ENCODE measurements at regions not wholly inside any gene's neighbourhood (a gene's known extent, or its start where the extent isn't known, plus 50 kb on each side); places are given as distances from the start of the nearest gene placed in this dataset.
"Not testable (repeated sequence)": the region's sequence is repeated elsewhere in the genome, so short reads cannot be mapped to it uniquely, and the experiment has no call there.

- H3K36me3 Mint-ChIP-seq (ENCODE audit: low read depth), result no peaks in the 10 kb centered on the region
- peaks cover 2% of the 10 kb centered on the region for H3K27me3 Mint-ChIP-seq (ENCODE audit: insufficient read depth)
- intact Hi-C loops (cut with micrococcal nuclease), result no loop called here
- no peak for DNase-seq (ENCODE audit: low spot score)
- H3K9me3 Mint-ChIP-seq, result no peaks in the 10 kb centered on the region
- H3K27ac Mint-ChIP-seq, result no peak overlapping the region
- no peak overlapping the region for H3K4me3 Mint-ChIP-seq
- H3K4me1 Mint-ChIP-seq (ENCODE audit: low read depth), result no peaks in the 10 kb centered on the region
Observed at GRCh38 chr5:101018299-101018698, 115.2 kb upstream of the ST8SIA4 start.

DNA sequence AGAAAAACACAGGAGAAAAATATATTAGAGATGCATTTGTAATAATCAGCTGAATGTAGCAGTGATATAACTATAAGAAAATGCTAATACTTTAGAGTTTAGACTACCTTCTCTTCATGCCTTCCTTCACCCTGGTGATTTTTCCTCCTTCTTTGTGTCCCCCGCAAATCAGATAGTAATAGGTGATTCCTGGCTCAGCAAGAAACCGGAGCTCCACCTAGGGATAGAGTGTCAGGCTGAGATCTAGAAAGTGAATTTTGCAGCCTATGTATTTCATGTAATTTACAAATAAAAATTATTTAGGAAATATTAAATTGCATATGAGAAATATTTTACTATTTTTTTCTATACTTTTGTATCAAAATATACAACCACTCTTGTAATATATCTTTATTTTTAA lies 109.8 kb upstream of the ST8SIA4 start:
- DNase-seq (ENCODE audit: low spot score), result no peak
- H3K4me3 Mint-ChIP-seq, result no peak overlapping the region
- H3K36me3 Mint-ChIP-seq (ENCODE audit: low read depth), result no peaks in the 10 kb centered on the region
- no peaks in the 10 kb centered on the region for H3K9me3 Mint-ChIP-seq
- H3K27me3 Mint-ChIP-seq (ENCODE audit: insufficient read depth), result no peaks in the 10 kb centered on the region
- intact Hi-C loops (cut with micrococcal nuclease), result no loop called here
- no peaks in the 10 kb centered on the region for H3K4me1 Mint-ChIP-seq (ENCODE audit: low read depth)
- H3K27ac Mint-ChIP-seq, result no peak overlapping the region

DNA sequence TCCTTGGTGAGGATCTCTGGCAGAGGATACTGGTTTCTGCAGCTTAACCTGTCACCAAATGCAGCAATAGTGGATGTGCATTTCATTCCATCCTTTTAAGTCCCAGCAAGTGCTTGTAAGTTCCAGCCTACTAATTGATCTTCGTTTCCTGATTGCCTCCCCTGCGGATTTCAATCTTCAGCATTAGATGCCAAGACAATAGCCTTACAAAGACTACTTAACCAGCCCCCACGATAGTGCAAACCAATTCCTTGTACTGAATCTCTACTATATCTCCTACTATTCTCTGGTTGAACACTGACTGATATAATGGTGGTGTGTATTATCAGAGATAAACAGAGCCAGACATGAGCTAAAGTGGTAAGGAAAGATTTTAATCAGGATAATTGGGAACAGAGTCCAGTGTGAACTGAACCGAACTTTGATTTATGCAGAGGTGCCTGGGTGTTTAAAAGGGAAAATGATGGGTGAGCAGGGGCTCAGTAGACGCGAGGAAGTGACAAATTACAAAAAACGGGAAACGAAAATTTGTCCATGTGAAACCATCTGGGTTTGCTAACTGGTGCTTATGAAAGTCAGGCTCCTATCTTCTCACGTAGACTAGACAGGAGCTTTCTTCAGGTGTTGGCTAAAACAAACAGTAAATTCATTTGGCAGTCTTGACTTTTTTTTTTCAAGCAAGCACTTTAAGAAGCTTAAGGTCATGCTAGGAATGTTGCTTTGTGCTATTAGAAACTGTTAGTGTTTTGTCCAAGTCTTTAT lies 106.9 kb upstream of the ST8SIA4 start:
- Mint-ChIP-seq H3K27ac (no peak overlapping the region), H3K36me3 (ENCODE audit: low read depth) (no peaks in the 10 kb centered on the region), H3K4me3 (no peak overlapping the region), H3K9me3 (peaks cover 6% of the 10 kb centered on the region), H3K27me3 (ENCODE audit: insufficient read depth) (peaks cover 2% of the 10 kb centered on the region), H3K4me1 (ENCODE audit: low read depth) (no peaks in the 10 kb centered on the region)
- no peak for DNase-seq (ENCODE audit: low spot score)
- intact Hi-C loops (cut with micrococcal nuclease), result no loop called here

DNA sequence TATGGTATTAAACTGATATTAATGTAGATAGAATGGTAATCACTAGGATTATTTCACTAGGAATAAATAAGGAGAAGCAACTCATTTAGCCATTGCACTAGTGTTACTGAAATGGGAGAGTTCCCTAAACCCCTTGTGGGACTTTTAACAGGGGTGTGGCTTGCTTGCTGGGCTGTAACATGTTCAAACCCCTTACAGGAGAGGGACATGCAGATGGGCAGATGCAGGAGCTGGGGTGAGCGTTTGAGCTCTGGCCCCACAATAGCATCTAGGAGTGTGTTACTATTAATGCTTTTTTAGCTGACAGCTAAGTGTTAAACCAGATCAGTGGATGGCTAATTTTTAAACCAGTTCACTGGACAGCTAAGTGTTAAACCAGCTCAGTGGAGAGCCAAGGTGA lies 89.3 kb upstream of the ST8SIA4 start:
- no peak overlapping the region for H3K4me3 Mint-ChIP-seq
- no peaks in the 10 kb centered on the region for H3K4me1 Mint-ChIP-seq (ENCODE audit: low read depth)
- intact Hi-C loops (cut with micrococcal nuclease), result no loop called here
- H3K9me3 Mint-ChIP-seq, result no peaks in the 10 kb centered on the region
- DNase-seq (ENCODE audit: low spot score), result no peak
- peaks cover 9% of the 10 kb centered on the region for H3K27me3 Mint-ChIP-seq (ENCODE audit: insufficient read depth)
- no peaks in the 10 kb centered on the region for H3K36me3 Mint-ChIP-seq (ENCODE audit: low read depth)
- no peak overlapping the region for H3K27ac Mint-ChIP-seq

DNA sequence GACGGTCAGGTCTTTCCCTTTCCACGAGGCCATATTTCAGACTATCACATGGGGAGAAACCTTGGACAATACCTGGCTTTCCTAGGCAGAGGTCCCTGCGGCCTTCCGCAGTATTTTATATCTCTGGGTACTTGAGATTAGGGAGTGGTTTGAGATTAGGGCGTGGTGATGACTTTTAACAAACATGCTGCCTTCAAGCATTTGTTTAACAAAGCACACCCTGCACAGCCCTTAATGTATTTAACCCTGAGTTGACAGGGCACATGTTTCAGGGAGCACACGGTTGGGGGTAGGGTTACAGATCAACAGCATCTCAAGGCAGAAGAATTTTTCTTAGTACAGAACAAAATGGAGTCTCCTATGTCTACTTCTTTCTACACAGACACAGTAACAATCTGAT lies 80.5 kb upstream of the ST8SIA4 start:
- H3K36me3 Mint-ChIP-seq (ENCODE audit: low read depth); intact Hi-C loops (cut with micrococcal nuclease); H3K9me3 Mint-ChIP-seq; H3K27me3 Mint-ChIP-seq (ENCODE audit: insufficient read depth); H3K27ac Mint-ChIP-seq; H3K4me3 Mint-ChIP-seq; DNase-seq (ENCODE audit: low spot score); H3K4me1 Mint-ChIP-seq (ENCODE audit: low read depth): not testable (repeated sequence)

GRCh38 chr5:100974082-100974481 lies 71.0 kb upstream of the ST8SIA4 start:
- Mint-ChIP-seq H3K27me3 (ENCODE audit: insufficient read depth) (peaks cover 8% of the 10 kb centered on the region), H3K4me1 (ENCODE audit: low read depth) (no peaks in the 10 kb centered on the region), H3K27ac (no peak overlapping the region), H3K4me3 (no peak overlapping the region), H3K9me3 (no peaks in the 10 kb centered on the region), H3K36me3 (ENCODE audit: low read depth) (no peaks in the 10 kb centered on the region)
- DNase-seq (ENCODE audit: low spot score), result no peak
- intact Hi-C loops (cut with micrococcal nuclease), result no loop called here

DNA sequence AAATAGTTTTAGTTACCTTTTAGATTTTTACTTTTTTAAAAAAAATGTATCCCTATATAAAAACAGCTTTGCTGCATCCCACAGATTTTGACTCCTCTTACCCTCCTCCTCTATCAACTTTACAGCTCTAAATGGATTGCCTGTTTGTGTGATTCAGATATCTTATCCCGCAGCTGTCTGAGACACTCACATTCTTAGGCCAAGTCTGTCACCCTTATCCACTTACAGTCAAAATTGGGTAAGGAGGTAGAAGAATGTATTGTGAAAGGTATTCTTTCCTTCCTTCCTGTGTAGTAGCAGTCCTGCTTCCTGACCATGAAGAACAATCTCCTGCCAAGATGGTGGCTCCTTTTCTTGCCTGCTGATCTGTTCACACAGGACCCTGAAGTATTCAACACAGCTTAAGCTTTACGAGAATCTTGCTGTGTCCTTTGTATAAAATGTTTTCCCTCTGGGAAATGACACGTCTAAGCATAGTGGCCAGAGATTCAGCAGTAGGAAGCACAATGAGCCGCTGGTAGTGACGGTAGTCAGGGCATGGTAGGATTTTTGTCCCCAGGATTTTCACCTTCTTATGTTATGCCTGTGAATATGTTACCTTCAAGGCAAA lies 67.7 kb upstream of the ST8SIA4 start:
- DNase-seq (ENCODE audit: low spot score), result no peak
- no peaks in the 10 kb centered on the region for H3K9me3 Mint-ChIP-seq
- H3K4me1 Mint-ChIP-seq (ENCODE audit: low read depth), result no peaks in the 10 kb centered on the region
- H3K27ac Mint-ChIP-seq, result no peak overlapping the region
- H3K4me3 Mint-ChIP-seq, result no peak overlapping the region
- intact Hi-C loops (cut with micrococcal nuclease), result no loop called here
- peaks cover 12% of the 10 kb centered on the region for H3K27me3 Mint-ChIP-seq (ENCODE audit: insufficient read depth)
- no peaks in the 10 kb centered on the region for H3K36me3 Mint-ChIP-seq (ENCODE audit: low read depth)

GRCh38 chr5:100965291-100965690 lies 62.2 kb upstream of the ST8SIA4 start:
- H3K4me1 Mint-ChIP-seq (ENCODE audit: low read depth), result no peaks in the 10 kb centered on the region
- H3K9me3 Mint-ChIP-seq, result peaks cover 3% of the 10 kb centered on the region
- intact Hi-C loops (cut with micrococcal nuclease), result no loop called here
- no peak overlapping the region for H3K27ac Mint-ChIP-seq
- DNase-seq (ENCODE audit: low spot score), result no peak
- peaks cover 19% of the 10 kb centered on the region for H3K27me3 Mint-ChIP-seq (ENCODE audit: insufficient read depth)
- no peaks in the 10 kb centered on the region for H3K36me3 Mint-ChIP-seq (ENCODE audit: low read depth)
- H3K4me3 Mint-ChIP-seq, result no peak overlapping the region
